B cell (primary cell): ENCODE measurements at regions not wholly inside any gene's neighbourhood (a gene's known extent, or its start where the extent isn't known, plus 50 kb on each side); places are given as distances from the start of the nearest gene placed in this dataset.

Source experiments
- ATAC-seq: fragments of 200-7000 bp; cut with Tn5 transposase; one replicate; pipeline ENCODE4 v1.10.0; 2021; ENCODE audit warnings: low read depth, mild to moderate bottlenecking, moderate number of reproducible peaks, moderate library complexity
- CTCF ChIA-PET: fragments of 350-600 bp; sonication (Branson Sonifier 250); formaldehyde crosslinking; loops from one replicate; lab custom pipeline; 2021; ENCODE audit warnings: antibody characterized with exemption, inconsistent platforms; lab: Charles Lee
- POLR2A ChIA-PET: fragments of 350-600 bp; sonication (Branson Sonifier 250); formaldehyde crosslinking; loops from one replicate; lab custom pipeline; 2021; ENCODE audit warnings: antibody characterized with exemption; lab: Charles Lee
- DNase-seq: peaks from one replicate; pipeline ENCODE4 v3.0.0; 2013
- H2AFZ ChIP-seq: 2 replicates; pipeline ENCODE4 v1.6.1; 2012; ENCODE audit warnings: mild to moderate bottlenecking, low read depth, low read length; ENCODE audit not compliant: insufficient read depth, poor library complexity, severe bottlenecking
- H3K27ac ChIP-seq, 2 donors: 1 replicate in 1 of 2; 2 replicates in 1 of 2; pipeline ENCODE4 v1.5.1; 2012 to 2013; ENCODE audit warnings: low read length in 2 of 2, mild to moderate bottlenecking in 2 of 2, moderate library complexity in 1 of 2
- H3K27me3 ChIP-seq, 4 experiments: fragments of 200-600 bp in 1 of 4; sonication (generic) in 1 of 4; replicated peaks in 1 of 4; 1 replicate in 2 of 4; 2 replicates in 2 of 4; pipeline versions ENCODE4 v1.6.1 to v1.7.0; 2013 to 2016; ENCODE audit warnings: low read length in 3 of 4, mild to moderate bottlenecking in 2 of 4, mixed read lengths in 1 of 4, moderate library complexity in 1 of 4; ENCODE audit not compliant: insufficient read depth in 4 of 4, control insufficient read depth in 3 of 4; ENCODE audit errors: control extremely low read depth in 1 of 4
- H3K36me3 ChIP-seq, 2 experiments: replicated peaks in 1 of 2; 1 replicate in 1 of 2; 2 replicates in 1 of 2; pipeline versions ENCODE4 v1.6.1 to v1.7.1; 2013; ENCODE audit warnings: low read length in 1 of 2; ENCODE audit not compliant: insufficient read depth in 2 of 2, control insufficient read depth in 1 of 2; ENCODE audit errors: control extremely low read depth in 1 of 2, extremely low read depth in 1 of 2
- H3K4me1 ChIP-seq, 2 donors: fragments of 200-600 bp in 1 of 2; sonication (generic) in 1 of 2; 1 replicate in 1 of 2; 2 replicates in 1 of 2; pipeline versions ENCODE4 v1.5.1 to v1.6.1; 2013 to 2017; ENCODE audit warnings: low read length in 2 of 2; ENCODE audit not compliant: control insufficient read depth in 2 of 2, insufficient read depth in 2 of 2
- H3K4me2 ChIP-seq: replicated peaks from 2 replicates; pipeline ENCODE3; 2012; ENCODE audit warnings: mild to moderate bottlenecking, low read depth, low read length; ENCODE audit not compliant: poor library complexity, severe bottlenecking
- H3K4me3 ChIP-seq, 5 experiments: fragments of 200-600 bp in 1 of 5; sonication (generic) in 1 of 5; 1 replicate in 3 of 5; 2 replicates in 2 of 5; pipeline versions ENCODE4 v1.5.1 to v1.7.0; 2011 to 2016; ENCODE audit warnings: low read length in 4 of 5, mild to moderate bottlenecking in 4 of 5, low read depth in 2 of 5, control low read depth in 1 of 5, moderate library complexity in 1 of 5; ENCODE audit not compliant: insufficient read depth in 1 of 5; ENCODE audit errors: control extremely low read depth in 1 of 5, extremely low read depth in 1 of 5
- H3K79me2 ChIP-seq: fragments of 200-600 bp; sonication (generic); one replicate; pipeline ENCODE4 v1.6.0; 2016; ENCODE audit warnings: low read length; ENCODE audit not compliant: control insufficient read depth, insufficient read depth
- H3K9ac ChIP-seq: fragments of 200-600 bp; sonication (generic); 2 replicates; pipeline ENCODE4 v1.6.1; 2017; ENCODE audit warnings: mild to moderate bottlenecking, low read length, moderate library complexity
- H3K9me3 ChIP-seq, 3 donors: one replicate each; pipeline versions ENCODE4 v1.6.1 to v1.7.1; 2013; ENCODE audit warnings: low read length in 2 of 3; ENCODE audit not compliant: control insufficient read depth in 2 of 3, insufficient read depth in 1 of 3; ENCODE audit errors: control extremely low read depth in 1 of 3
- H4K20me1 ChIP-seq: 2 replicates; pipeline ENCODE4 v1.6.0; 2012; ENCODE audit warnings: mild to moderate bottlenecking, low read length; ENCODE audit not compliant: insufficient read depth, control insufficient read depth, poor library complexity, severe bottlenecking
- H3K27ac Mint-ChIP-seq: one replicate; pipeline ENCODE4 v1.8.0; 2021; ENCODE audit warnings: mixed read lengths
- H3K27me3 Mint-ChIP-seq: one replicate; pipeline ENCODE4 v1.8.0; 2021; ENCODE audit warnings: mixed read lengths
- H3K4me1 Mint-ChIP-seq: one replicate; pipeline ENCODE4 v1.8.0; 2021; ENCODE audit warnings: mixed read lengths
- H3K4me3 Mint-ChIP-seq: one replicate; pipeline ENCODE4 v1.8.0; 2021; ENCODE audit warnings: mixed read lengths
- H3K9me3 Mint-ChIP-seq: one replicate; pipeline ENCODE4 v1.8.0; 2022; ENCODE audit warnings: mixed read lengths; ENCODE audit not compliant: insufficient read depth
- CTCF ChIP-seq: fragments of 200-600 bp; IDR thresholded peaks from one replicate; pipeline ENCODE4 v1.8.0; 2022; ENCODE audit warnings: antibody characterized with exemption, mild to moderate bottlenecking
- EZH2 ChIP-seq: IDR thresholded peaks from 2 replicates; pipeline ENCODE4 v1.6.1; 2012; ENCODE audit warnings: borderline replicate concordance, low read depth, mild to moderate bottlenecking, moderate library complexity, low read length; ENCODE audit not compliant: insufficient read depth, poor library complexity, severe bottlenecking
- WGBS: methylation state at CpG from one replicate; pipeline ENCODE4 v1.1.5; 2013; ENCODE audit warnings: missing lambda C conversion rate; ENCODE audit not compliant: insufficient coverage; 5-methylcytosine and 5-hydroxymethylcytosine counted together
- intact Hi-C: fragments of 100-400 bp; cut with micrococcal nuclease; formaldehyde crosslinking; loops from one replicate; pipeline ENCODE4 v1.10.0; 2022

- H3K27ac ChIP-seq, result no peak overlapping the region
- ChIA-PET POLR2A (no interaction called here), CTCF (interaction anchor here (0.6 kb wide), 1 partner anchor 255 kb away, joined by 3 read pairs; no protein-coding TSS in a partner anchor)
- H3K9ac ChIP-seq, result no peak overlapping the region
- H2AFZ ChIP-seq, result no peak overlapping the region
- 80% methylated on average over 1 of the region's 2 CpGs for WGBS
- Mint-ChIP-seq H3K27ac (no peak overlapping the region), H3K4me3 (no peak overlapping the region), H3K27me3 (no peaks in the 10 kb centered on the region), H3K9me3 (no peaks in the 10 kb centered on the region), H3K4me1 (no peaks in the 10 kb centered on the region)
- no peaks in the 10 kb centered on the region for H3K4me1 ChIP-seq
- no peak overlapping the region for H3K4me2 ChIP-seq
- no peaks in the 10 kb centered on the region for H3K9me3 ChIP-seq
- no peaks in the 10 kb centered on the region for H3K36me3 ChIP-seq
- DNase-seq, result no peak
- H3K79me2 ChIP-seq, result no peaks in the 10 kb centered on the region
- TF ChIP-seq CTCF (no peak), EZH2 (no peak)
- intact Hi-C loops, result loop anchor here (2.0 kb wide), 1 partner anchor 43 kb away; no protein-coding TSS in a partner anchor
- no peak for ATAC-seq
- H3K4me3 ChIP-seq, result no peak overlapping the region
- H4K20me1 ChIP-seq, result no peaks in the 10 kb centered on the region
- H3K27me3 ChIP-seq, result peaks cover 0 to 9% (median 0%) of the 10 kb centered on the region in 4 experiments
Measured at GRCh38 chrX:45591650-45592049, 391.0 kb upstream of the DIPK2B start.

DNA sequence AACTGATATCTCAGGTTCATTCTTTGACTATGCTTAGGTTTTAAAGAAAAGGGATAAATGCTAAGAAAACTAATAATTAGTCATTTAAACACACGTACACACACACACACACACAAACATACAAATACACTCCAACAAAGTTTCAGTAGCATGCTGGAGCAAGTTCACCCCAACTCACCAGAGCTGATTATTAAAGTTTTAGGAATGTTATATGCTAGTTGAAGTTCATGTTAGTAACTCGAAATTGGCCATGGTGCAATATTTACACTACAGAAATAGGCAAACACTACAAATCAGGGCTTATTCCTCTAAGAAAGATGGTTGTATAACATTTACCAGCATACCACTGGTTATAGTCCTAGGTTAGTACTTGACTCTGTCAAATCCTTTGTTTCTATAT is 384.0 kb upstream of the DIPK2B start:
- ATAC-seq, result no peak
- H3K79me2 ChIP-seq, result no peaks in the 10 kb centered on the region
- intact Hi-C loops, result no loop called here
- H2AFZ ChIP-seq, result no peak overlapping the region
- H4K20me1 ChIP-seq, result no peaks in the 10 kb centered on the region
- TF ChIP-seq EZH2 (no peak), CTCF (no peak)
- ChIA-PET POLR2A (no interaction called here), CTCF (no interaction called here)
- no peak overlapping the region for H3K27ac ChIP-seq
- no peaks in the 10 kb centered on the region for H3K27me3 Mint-ChIP-seq
- no peak overlapping the region for H3K4me3 ChIP-seq
- H3K4me2 ChIP-seq, result no peak overlapping the region
- no peak overlapping the region for H3K27ac Mint-ChIP-seq
- WGBS, result no CpG with 5 or more reads among the region's 2 CpGs
- H3K9ac ChIP-seq, result no peak overlapping the region
- H3K27me3 ChIP-seq, result no peaks in the 10 kb centered on the region
- no peak overlapping the region for H3K4me3 Mint-ChIP-seq
- no peaks in the 10 kb centered on the region for H3K36me3 ChIP-seq
- no peaks in the 10 kb centered on the region for H3K4me1 ChIP-seq
- peaks cover 0 to 8% (median 7%) of the 10 kb centered on the region in 3 donors for H3K9me3 ChIP-seq
- DNase-seq, result no peak
- peaks cover 2% of the 10 kb centered on the region for H3K9me3 Mint-ChIP-seq
- H3K4me1 Mint-ChIP-seq, result no peaks in the 10 kb centered on the region
